ENCODE measurements at regions not wholly inside any gene's neighbourhood (a gene's known extent, or its start where the extent isn't known, plus 50 kb on each side); places are given as distances from the start of the nearest gene placed in this dataset.

- TF ChIP-seq POLR2AphosphoS5 (IDR thresholded peaks at IDR 0.05): no peak
- TF ChIP-seq CTCF (IDR thresholded peaks at IDR 0.05): no peak
These were observed 177.4 kb downstream of the SPRY1 start for GRCh38 chr4:123573866-123574508.

Data from upper lobe of left lung (tissue), 4 donors.